Activated naive CD8-positive, alpha-beta T cell treated with anti-CD3 and anti-CD28 coated beads, Interleukin-2, amount 10 ng/mL, durations not matched to agents 7 days and 5 days (primary cell): ENCODE measurements at regions not wholly inside any gene's neighbourhood (a gene's known extent, or its start where the extent isn't known, plus 50 kb on each side); places are given as distances from the start of the nearest gene placed in this dataset.

ENCODE experiments used
- ATAC-seq: fragments of 150-1000 bp; cut with Tn5 transposase; one replicate; pipeline ENCODE4 v1.10.0; 2021; ENCODE audit warnings: low read depth, moderate library complexity
- POLR2A ChIA-PET: fragments of 350-600 bp; sonication (Branson Sonifier 250); formaldehyde crosslinking; loops from one replicate; lab custom pipeline; 2021; ENCODE audit warnings: antibody characterized with exemption; lab: Charles Lee
- DNase-seq: peaks from one replicate; pipeline ENCODE4 v3.0.0; 2021
- H3K27ac Mint-ChIP-seq: one replicate; pipeline ENCODE4 v1.8.0; 2022; ENCODE audit warnings: mild to moderate bottlenecking, mixed read lengths
- H3K27me3 Mint-ChIP-seq: one replicate; pipeline ENCODE4 v1.8.0; 2022; ENCODE audit warnings: mild to moderate bottlenecking, moderate library complexity, mixed read lengths
- H3K36me3 Mint-ChIP-seq: one replicate; pipeline ENCODE4 v1.8.0; 2021; ENCODE audit warnings: mild to moderate bottlenecking, mixed read lengths
- H3K4me1 Mint-ChIP-seq: one replicate; pipeline ENCODE4 v1.8.0; 2021; ENCODE audit warnings: mixed read lengths
- H3K4me3 Mint-ChIP-seq: one replicate; pipeline ENCODE4 v1.8.0; 2022; ENCODE audit warnings: mild to moderate bottlenecking, moderate library complexity, mixed read lengths
- H3K9me3 Mint-ChIP-seq: one replicate; pipeline ENCODE4 v1.8.0; 2021; ENCODE audit warnings: mixed read lengths

DNA sequence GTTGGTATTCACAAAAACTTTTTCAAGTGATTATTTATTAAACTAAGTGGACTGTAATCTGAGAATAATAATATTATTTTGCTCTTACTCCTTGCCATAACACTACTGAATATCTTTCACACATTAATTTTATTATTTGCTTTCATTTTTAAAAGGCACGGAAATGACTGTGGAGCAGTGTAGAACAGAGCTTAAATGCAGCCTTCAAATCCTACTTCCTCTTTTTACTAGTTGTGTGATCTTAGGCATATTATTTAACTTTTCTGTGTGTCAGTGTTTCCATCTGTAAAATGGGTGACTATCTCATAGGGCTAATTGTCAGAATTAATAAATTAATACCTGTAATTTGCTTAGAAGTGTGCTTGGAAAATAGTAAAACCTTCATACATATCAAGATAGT lies 55.5 kb upstream of the SLC8A1 start:
- Mint-ChIP-seq H3K36me3 (no peaks in the 10 kb centered on the region), H3K4me3 (no peak overlapping the region), H3K27ac (no peak overlapping the region), H3K4me1 (no peaks in the 10 kb centered on the region), H3K27me3 (no peaks in the 10 kb centered on the region), H3K9me3 (no peaks in the 10 kb centered on the region)
- POLR2A ChIA-PET, result no interaction called here
- no peak for DNase-seq
- ATAC-seq, result no peak

DNA sequence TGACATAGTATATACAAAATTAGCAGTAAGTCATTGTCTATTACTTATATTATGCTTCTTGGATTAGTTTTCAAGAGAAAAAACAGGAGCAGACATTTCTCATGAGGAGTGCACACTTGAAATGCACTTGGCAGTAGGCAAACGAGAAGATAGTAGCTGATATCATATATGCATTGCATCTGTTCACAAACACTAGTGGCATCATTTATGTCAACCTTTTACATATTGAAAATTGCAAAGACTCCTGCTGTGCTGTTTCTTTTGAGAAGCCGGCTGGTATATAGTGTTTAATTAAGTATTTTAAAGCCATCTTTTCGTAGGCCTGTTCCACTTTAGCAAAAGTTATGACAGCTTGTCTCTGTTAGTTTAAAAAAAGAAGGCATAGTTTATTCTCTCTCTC lies 58.4 kb upstream of the SLC8A1 start:
- no peak for ATAC-seq
- Mint-ChIP-seq H3K9me3 (no peaks in the 10 kb centered on the region), H3K27ac (no peak overlapping the region), H3K4me1 (no peaks in the 10 kb centered on the region), H3K4me3 (no peak overlapping the region), H3K36me3 (no peaks in the 10 kb centered on the region), H3K27me3 (peaks cover 4% of the 10 kb centered on the region)
- DNase-seq, result no peak
- POLR2A ChIA-PET, result no interaction called here

DNA sequence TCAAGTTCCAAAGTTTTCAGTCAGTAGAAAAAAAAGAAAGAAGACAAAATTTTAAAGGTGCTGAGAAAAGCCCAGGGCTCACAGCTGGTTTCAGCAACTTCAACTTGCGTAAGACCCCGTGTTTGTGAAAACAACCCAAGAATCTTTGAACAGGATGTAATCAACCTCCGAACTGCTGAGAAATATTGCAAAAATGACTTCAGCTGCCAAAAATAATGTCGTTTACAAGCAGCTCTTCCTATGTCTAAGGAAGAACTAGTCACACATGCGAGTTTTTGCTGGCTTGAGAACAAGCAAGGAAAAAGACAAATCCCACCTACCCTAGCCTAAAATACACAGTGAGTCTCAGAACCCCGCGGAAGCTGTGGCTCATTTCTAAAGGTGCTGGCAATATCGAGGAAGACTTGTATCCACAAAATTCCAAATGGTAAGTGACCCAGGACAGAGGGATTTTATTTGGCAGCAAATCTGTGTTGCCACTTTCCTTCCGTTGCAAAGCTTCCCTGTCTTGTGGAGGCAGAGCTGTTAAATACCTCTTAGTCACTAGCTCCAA lies 59.8 kb upstream of the SLC8A1 start:
- H3K27ac Mint-ChIP-seq, result no peak overlapping the region
- POLR2A ChIA-PET, result no interaction called here
- DNase-seq (no peak), ATAC-seq (no peak)
- peaks cover 4% of the 10 kb centered on the region for H3K27me3 Mint-ChIP-seq
- H3K9me3 Mint-ChIP-seq, result no peaks in the 10 kb centered on the region
- no peaks in the 10 kb centered on the region for H3K4me1 Mint-ChIP-seq
- no peaks in the 10 kb centered on the region for H3K36me3 Mint-ChIP-seq
- H3K4me3 Mint-ChIP-seq, result no peak overlapping the region

DNA sequence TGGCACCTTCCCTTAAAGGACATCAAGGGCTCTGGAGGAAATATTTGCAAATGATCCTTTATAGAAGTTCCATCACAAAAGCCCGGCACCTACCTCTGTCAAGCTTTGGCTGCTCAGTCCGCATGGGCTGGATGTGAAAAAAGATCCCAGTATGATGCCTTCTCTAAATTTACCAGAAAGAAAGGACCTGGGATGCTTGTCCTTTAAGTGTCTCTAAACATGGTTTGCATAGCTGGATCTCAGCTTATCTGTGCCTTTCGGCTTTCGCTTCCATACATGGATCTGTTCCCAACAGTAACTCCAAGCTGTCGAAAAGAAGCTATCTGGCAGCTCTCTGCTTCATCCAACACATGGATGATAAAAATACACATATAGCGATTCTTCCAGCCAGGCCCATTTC lies 60.4 kb upstream of the SLC8A1 start:
- no peak for DNase-seq
- Mint-ChIP-seq H3K27me3 (peaks cover 4% of the 10 kb centered on the region), H3K36me3 (no peaks in the 10 kb centered on the region), H3K4me1 (no peaks in the 10 kb centered on the region), H3K9me3 (no peaks in the 10 kb centered on the region), H3K27ac (no peak overlapping the region), H3K4me3 (no peak overlapping the region)
- POLR2A ChIA-PET, result no interaction called here
- no peak for ATAC-seq

DNA sequence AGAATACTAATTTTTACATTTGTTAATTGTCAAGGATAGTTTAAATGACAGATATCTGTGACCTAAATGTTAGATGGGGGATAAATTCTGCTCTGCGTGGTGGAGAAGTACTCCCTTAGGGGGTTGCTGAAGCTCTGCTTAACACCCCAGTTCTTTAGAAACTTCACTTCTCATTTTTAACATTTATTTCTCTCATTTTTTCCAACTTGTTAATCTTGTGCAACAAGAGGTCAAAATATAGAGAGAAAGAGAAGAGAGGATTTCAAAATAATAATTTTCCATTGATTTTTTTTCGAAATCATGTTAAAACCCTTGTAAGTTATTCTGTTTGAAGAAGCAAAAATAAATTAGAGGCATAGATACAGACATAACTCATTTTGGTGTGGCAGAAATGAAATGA lies 61.3 kb upstream of the SLC8A1 start:
- DNase-seq (no peak), ATAC-seq (no peak)
- no peaks in the 10 kb centered on the region for H3K4me1 Mint-ChIP-seq
- no peak overlapping the region for H3K27ac Mint-ChIP-seq
- POLR2A ChIA-PET, result no interaction called here
- no peaks in the 10 kb centered on the region for H3K36me3 Mint-ChIP-seq
- peaks cover 4% of the 10 kb centered on the region for H3K27me3 Mint-ChIP-seq
- H3K4me3 Mint-ChIP-seq, result no peak overlapping the region
- no peaks in the 10 kb centered on the region for H3K9me3 Mint-ChIP-seq

DNA sequence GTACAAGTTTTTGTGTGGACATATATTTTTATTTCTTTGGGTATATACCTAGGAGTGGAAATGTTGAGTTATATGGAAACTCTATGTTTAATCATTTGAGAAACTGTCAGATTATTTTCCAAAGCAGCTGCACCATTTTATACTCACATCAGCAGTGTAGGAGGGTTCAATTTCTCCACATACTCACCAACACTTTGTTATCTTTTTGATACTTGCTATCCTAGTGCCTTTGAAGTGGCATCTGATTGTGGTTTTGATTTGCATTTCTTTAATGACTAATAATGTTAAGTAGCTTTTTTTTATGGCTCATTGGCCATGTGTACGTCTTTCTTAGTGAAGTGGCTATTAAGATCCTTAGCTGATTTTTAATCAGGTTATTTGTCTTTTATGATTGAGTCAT lies 64.7 kb upstream of the SLC8A1 start:
- no peak overlapping the region for H3K27ac Mint-ChIP-seq
- H3K27me3 Mint-ChIP-seq, result peaks cover 4% of the 10 kb centered on the region
- DNase-seq (no peak), ATAC-seq (no peak)
- POLR2A ChIA-PET, result no interaction called here
- no peaks in the 10 kb centered on the region for H3K4me1 Mint-ChIP-seq
- H3K4me3 Mint-ChIP-seq, result no peak overlapping the region
- no peaks in the 10 kb centered on the region for H3K36me3 Mint-ChIP-seq
- H3K9me3 Mint-ChIP-seq, result no peaks in the 10 kb centered on the region

DNA sequence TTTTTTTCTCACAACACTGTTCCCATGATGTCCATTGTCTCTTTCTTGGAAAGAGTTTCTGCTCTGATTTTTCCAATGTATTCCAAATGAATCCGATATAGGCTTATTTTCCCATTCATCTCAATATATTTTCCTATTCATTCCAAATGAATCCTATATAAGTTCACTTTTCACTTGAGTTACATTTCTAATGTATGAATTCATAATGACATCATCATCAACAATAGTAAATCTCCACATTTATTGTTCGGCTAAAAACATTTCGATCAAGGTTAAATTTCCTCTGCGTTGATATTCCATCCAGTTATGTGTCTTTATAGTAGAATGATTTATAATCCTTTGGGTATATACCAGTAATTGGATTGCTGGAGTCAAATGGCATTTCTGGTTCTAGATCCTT lies 76.7 kb upstream of the SLC8A1 start:
- Mint-ChIP-seq H3K9me3 (no peaks in the 10 kb centered on the region), H3K27ac (no peak overlapping the region), H3K27me3 (no peaks in the 10 kb centered on the region), H3K4me3 (no peak overlapping the region), H3K4me1 (no peaks in the 10 kb centered on the region), H3K36me3 (no peaks in the 10 kb centered on the region)
- DNase-seq (no peak), ATAC-seq (no peak)
- POLR2A ChIA-PET, result no interaction called here

DNA sequence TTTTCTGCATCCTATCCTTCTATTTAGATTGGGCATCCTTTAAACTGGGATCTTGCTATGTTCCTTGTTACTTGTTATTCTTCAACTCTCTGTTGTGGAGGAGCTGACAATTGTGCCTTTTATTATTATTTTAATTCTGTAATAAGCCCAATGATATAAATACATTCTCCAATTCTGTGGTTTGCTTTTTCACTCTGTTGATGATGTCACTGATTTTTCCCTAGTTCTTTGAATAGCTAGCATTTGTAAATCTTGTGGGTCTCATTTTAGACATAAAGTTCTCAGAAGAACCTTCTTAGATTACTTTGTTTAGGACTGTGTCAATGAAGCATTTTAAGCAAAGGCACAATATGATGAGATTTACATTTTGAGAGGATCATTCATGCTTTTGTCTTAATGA lies 79.5 kb upstream of the SLC8A1 start:
- no peaks in the 10 kb centered on the region for H3K9me3 Mint-ChIP-seq

DNA sequence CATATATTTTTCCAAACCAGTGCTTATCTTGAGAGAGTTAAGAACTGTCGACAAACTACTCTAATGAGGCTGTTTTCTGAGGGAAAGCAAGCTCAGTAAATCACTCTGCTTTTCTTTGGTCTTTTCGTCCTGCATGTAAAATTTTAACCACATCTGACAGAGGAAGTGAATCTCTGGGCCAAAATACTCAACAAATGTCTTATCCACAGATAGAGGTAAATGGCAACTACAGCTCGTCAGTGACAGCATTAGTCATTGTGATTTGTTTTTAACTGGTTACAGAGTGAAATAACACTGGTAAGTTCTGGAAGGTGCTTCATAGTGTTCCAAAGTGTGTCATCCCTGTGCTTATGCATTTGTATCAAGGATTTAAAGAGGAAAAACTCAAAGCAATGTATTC lies 82.6 kb upstream of the SLC8A1 start:
- ATAC-seq (no peak), DNase-seq (no peak)

More for the DNA sequence above, 79.5 kb upstream of the SLC8A1 start:
- ATAC-seq (no peak), DNase-seq (no peak)
- Mint-ChIP-seq H3K4me3 (no peak overlapping the region), H3K36me3 (no peaks in the 10 kb centered on the region), H3K4me1 (no peaks in the 10 kb centered on the region), H3K27ac (no peak overlapping the region), H3K27me3 (no peaks in the 10 kb centered on the region)
- POLR2A ChIA-PET, result no interaction called here

DNA sequence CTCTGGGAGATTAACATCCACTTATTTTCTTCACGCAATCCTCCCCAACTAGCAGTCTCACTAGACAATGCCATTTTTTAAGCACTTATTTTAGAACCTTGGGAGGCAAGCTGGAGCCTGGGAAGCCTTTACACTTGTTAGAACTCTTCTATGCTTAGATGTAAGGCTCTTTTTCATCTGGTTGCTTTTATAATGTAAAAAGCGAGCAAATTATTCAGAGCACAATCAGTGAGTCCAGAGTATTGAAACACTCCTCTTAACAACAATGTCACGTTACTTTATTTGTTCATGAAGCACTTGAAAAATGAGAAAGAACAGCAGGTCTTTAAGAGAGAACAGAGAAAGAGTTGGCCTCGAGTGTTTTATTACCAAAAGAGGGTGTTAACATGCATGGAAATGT lies 84.1 kb upstream of the SLC8A1 start:
- Mint-ChIP-seq H3K9me3 (no peaks in the 10 kb centered on the region), H3K4me3 (no peak overlapping the region), H3K36me3 (no peaks in the 10 kb centered on the region), H3K4me1 (no peaks in the 10 kb centered on the region), H3K27ac (no peak overlapping the region), H3K27me3 (no peaks in the 10 kb centered on the region)
- DNase-seq (no peak), ATAC-seq (no peak)
- POLR2A ChIA-PET, result no interaction called here

More for the DNA sequence above, 82.6 kb upstream of the SLC8A1 start:
- Mint-ChIP-seq H3K4me3 (no peak overlapping the region), H3K9me3 (no peaks in the 10 kb centered on the region), H3K36me3 (no peaks in the 10 kb centered on the region), H3K27me3 (no peaks in the 10 kb centered on the region), H3K4me1 (no peaks in the 10 kb centered on the region), H3K27ac (no peak overlapping the region)
- POLR2A ChIA-PET, result no interaction called here

DNA sequence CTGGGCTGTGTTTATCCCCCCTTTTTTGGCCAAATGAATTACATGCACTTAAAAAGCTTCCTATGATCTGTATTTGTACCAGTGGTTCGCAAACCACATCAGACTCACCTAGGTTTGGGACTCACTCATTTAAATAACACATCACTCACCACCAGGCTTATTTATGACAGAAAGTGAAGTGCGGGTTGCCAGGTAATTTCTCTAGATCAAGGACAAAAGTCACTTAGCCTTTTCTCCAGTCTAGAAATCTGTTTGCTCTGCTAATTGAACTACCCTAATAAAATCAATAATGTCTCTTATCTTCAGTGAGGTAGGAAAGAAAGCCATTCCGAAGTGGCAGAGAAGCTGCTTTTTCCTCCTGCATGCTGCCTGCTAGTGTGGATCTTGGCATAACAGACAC lies 88.1 kb upstream of the SLC8A1 start:
- DNase-seq, result no peak
- Mint-ChIP-seq H3K36me3 (no peaks in the 10 kb centered on the region), H3K27ac (no peak overlapping the region), H3K9me3 (no peaks in the 10 kb centered on the region), H3K4me1 (no peaks in the 10 kb centered on the region), H3K27me3 (no peaks in the 10 kb centered on the region), H3K4me3 (no peak overlapping the region)
- POLR2A ChIA-PET, result no interaction called here
- ATAC-seq, result no peak

DNA sequence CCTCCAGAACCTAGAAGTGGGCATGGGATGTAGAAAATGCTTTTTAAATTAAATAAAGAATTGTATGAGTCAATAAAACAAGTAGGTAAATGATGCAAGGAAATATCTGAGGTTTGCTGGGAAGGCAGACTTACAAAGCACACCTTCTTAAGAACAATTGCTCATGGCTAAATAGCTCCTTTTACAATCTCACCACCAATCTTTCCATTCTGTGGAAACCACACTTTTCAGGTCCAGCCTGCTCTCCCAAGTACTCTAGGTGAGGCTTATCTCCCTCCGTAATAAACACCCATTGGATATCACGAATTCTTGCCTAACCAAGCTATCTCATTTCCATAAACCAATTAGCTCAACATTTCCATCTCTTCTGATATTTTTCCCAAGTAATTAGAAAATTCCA lies 91.5 kb upstream of the SLC8A1 start:
- POLR2A ChIA-PET, result no interaction called here
- no peak overlapping the region for H3K27ac Mint-ChIP-seq
- DNase-seq, result no peak
- H3K27me3 Mint-ChIP-seq, result no peaks in the 10 kb centered on the region
- H3K36me3 Mint-ChIP-seq, result no peaks in the 10 kb centered on the region
- ATAC-seq, result no peak
- H3K4me3 Mint-ChIP-seq, result no peak overlapping the region
- H3K9me3 Mint-ChIP-seq, result no peaks in the 10 kb centered on the region
- no peaks in the 10 kb centered on the region for H3K4me1 Mint-ChIP-seq

DNA sequence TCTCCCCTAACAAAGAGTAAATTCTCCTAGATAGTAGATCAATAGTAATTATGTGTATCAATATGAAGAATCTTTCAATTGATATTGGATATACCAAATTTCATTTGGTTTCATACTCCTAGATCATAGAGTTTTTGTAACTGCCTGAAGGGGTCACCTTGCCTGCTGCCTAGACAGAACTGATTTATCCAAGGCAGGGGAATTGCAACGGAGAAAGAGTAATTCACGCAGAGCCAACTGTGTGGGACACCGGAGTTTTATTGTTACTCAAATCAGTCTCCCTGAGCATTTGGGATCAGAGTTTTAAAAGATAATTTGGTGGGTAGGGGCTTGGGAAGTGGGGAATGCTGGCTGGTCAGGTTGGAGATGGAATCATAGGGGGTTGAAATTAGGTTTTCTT lies 92.2 kb upstream of the SLC8A1 start:
- Mint-ChIP-seq H3K27me3 (no peaks in the 10 kb centered on the region), H3K4me3 (no peak overlapping the region), H3K36me3 (no peaks in the 10 kb centered on the region), H3K4me1 (no peaks in the 10 kb centered on the region), H3K27ac (no peak overlapping the region), H3K9me3 (no peaks in the 10 kb centered on the region)
- POLR2A ChIA-PET, result no interaction called here
- ATAC-seq (no peak), DNase-seq (no peak)

DNA sequence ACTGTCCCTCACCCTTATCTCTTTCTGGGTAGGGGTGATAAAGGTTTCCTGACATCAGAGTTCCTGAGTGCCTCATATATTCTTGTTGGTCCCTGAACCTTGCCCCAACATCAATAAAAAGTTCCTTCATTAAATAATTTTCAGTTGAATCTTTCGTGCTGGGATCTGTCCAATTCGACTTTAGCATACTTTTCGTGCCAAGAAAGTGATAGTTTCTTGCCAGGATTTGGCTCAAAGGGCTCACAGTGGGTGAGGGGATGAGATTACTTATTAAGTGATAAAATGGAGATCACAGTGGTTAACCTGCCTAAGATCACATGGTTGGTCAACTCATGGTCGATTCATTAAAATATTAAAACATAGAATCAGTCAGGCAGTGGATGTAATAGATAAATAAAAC lies 93.8 kb upstream of the SLC8A1 start:
- Mint-ChIP-seq H3K27ac (no peak overlapping the region), H3K4me3 (no peak overlapping the region)

More for the DNA sequence above, 93.8 kb upstream of the SLC8A1 start:
- POLR2A ChIA-PET, result no interaction called here
- Mint-ChIP-seq H3K36me3 (no peaks in the 10 kb centered on the region), H3K27me3 (no peaks in the 10 kb centered on the region), H3K4me1 (no peaks in the 10 kb centered on the region), H3K9me3 (no peaks in the 10 kb centered on the region)
- no peak for DNase-seq
- ATAC-seq, result no peak
